CD14-positive monocyte (primary cell): ENCODE measurements at regions not wholly inside any gene's neighbourhood (a gene's known extent, or its start where the extent isn't known, plus 50 kb on each side); places are given as distances from the start of the nearest gene placed in this dataset.

Source experiments
- DNase-seq, 3 donors: peaks; one replicate each; pipeline ENCODE4 v3.0.0-alpha.2; 2011 to 2022
- H2AFZ ChIP-seq: 2 replicates; pipeline ENCODE4 v1.6.0; 2012; ENCODE audit warnings: mild to moderate bottlenecking, low read depth, low read length, inconsistent platforms; ENCODE audit not compliant: insufficient read depth, poor library complexity, severe bottlenecking
- H3K27ac ChIP-seq, 2 donors: 1 replicate in 1 of 2; 2 replicates in 1 of 2; pipeline ENCODE4 v1.5.1; 2012 to 2013; ENCODE audit warnings: low read length in 2 of 2, control low read depth in 1 of 2, inconsistent platforms in 1 of 2, low read depth in 1 of 2, mild to moderate bottlenecking in 1 of 2
- H3K27me3 ChIP-seq, 2 donors: one replicate each; pipeline versions ENCODE4 v1.6.0 to v1.6.1; 2011 to 2013; ENCODE audit warnings: low read length in 2 of 2; ENCODE audit not compliant: control insufficient read depth in 2 of 2, insufficient read depth in 2 of 2
- H3K36me3 ChIP-seq, 2 donors: replicated peaks in 1 of 2; 1 replicate in 1 of 2; 2 replicates in 1 of 2; pipeline versions ENCODE4 v1.5.1 to v1.6.1; 2012 to 2013; ENCODE audit warnings: low read length in 2 of 2, control low read depth in 1 of 2, inconsistent platforms in 1 of 2, mild to moderate bottlenecking in 1 of 2; ENCODE audit not compliant: insufficient read depth in 2 of 2, control insufficient read depth in 1 of 2
- H3K4me1 ChIP-seq, 2 donors: 1 replicate in 1 of 2; 2 replicates in 1 of 2; pipeline versions ENCODE4 v1.5.1 to v1.6.1; 2012 to 2013; ENCODE audit warnings: low read length in 2 of 2, control low read depth in 1 of 2, inconsistent platforms in 1 of 2, mild to moderate bottlenecking in 1 of 2, moderate library complexity in 1 of 2; ENCODE audit not compliant: insufficient read depth in 2 of 2, control insufficient read depth in 1 of 2
- H3K4me2 ChIP-seq: replicated peaks from 2 replicates; pipeline ENCODE3; 2012; ENCODE audit warnings: low read length, moderate library complexity, mild to moderate bottlenecking; ENCODE audit not compliant: poor library complexity, severe bottlenecking; ENCODE audit errors: extremely low read depth
- H3K4me3 ChIP-seq, 3 experiments: fragments of 200-600 bp in 1 of 3; sonication (generic) in 1 of 3; replicated peaks in 1 of 3; 1 replicate in 2 of 3; 2 replicates in 1 of 3; pipeline ENCODE4 v1.5.1; 2011 to 2013; ENCODE audit warnings: low read length in 3 of 3, mild to moderate bottlenecking in 3 of 3, control low read depth in 2 of 3, low read depth in 2 of 3, inconsistent platforms in 1 of 3, moderate library complexity in 1 of 3
- H3K79me2 ChIP-seq: 2 replicates; pipeline ENCODE4 v1.6.0; 2012; ENCODE audit warnings: mild to moderate bottlenecking, control low read depth, inconsistent platforms, low read length, moderate library complexity; ENCODE audit not compliant: insufficient read depth
- H3K9ac ChIP-seq: 2 replicates; pipeline ENCODE4 v1.6.0; 2017; ENCODE audit warnings: low read length, mild to moderate bottlenecking; ENCODE audit not compliant: insufficient read depth, poor library complexity, severe bottlenecking
- H3K9me3 ChIP-seq, 2 donors: replicated peaks in 1 of 2; 1 replicate in 1 of 2; 2 replicates in 1 of 2; pipeline versions ENCODE4 v1.5.1 to v1.6.1; 2012 to 2013; ENCODE audit warnings: low read length in 2 of 2, control low read depth in 1 of 2; ENCODE audit not compliant: control insufficient read depth in 1 of 2, insufficient read depth in 1 of 2
- H4K20me1 ChIP-seq: 2 replicates; pipeline ENCODE4 v1.6.0; 2012; ENCODE audit warnings: mild to moderate bottlenecking, low read length, control low read depth, moderate library complexity; ENCODE audit not compliant: insufficient read depth
- H3K27ac Mint-ChIP-seq, 7 donors: one replicate each; pipeline ENCODE4 v1.8.0; 2020; ENCODE audit warnings: mild to moderate bottlenecking in 7 of 7, mixed read lengths in 7 of 7, moderate library complexity in 6 of 7, inconsistent platforms in 2 of 7
- H3K27me3 Mint-ChIP-seq, 3 donors: one replicate each; pipeline ENCODE4 v1.8.0; 2021 to 2022; ENCODE audit warnings: low read depth in 3 of 3, mild to moderate bottlenecking in 3 of 3, mixed read lengths in 3 of 3, moderate library complexity in 3 of 3, inconsistent platforms in 1 of 3
- H3K36me3 Mint-ChIP-seq, 2 donors: one replicate each; pipeline ENCODE4 v1.8.0; 2020; ENCODE audit warnings: mixed read lengths in 2 of 2, inconsistent platforms in 1 of 2, mild to moderate bottlenecking in 1 of 2
- H3K4me1 Mint-ChIP-seq: one replicate; pipeline ENCODE4 v1.8.0; 2020; ENCODE audit warnings: mild to moderate bottlenecking, mixed read lengths
- H3K4me3 Mint-ChIP-seq, 2 donors: one replicate each; pipeline ENCODE4 v1.8.0; 2020; ENCODE audit warnings: mild to moderate bottlenecking in 2 of 2, mixed read lengths in 2 of 2, moderate library complexity in 1 of 2
- H3K9me3 Mint-ChIP-seq, 7 donors: one replicate each; pipeline ENCODE4 v1.8.0; 2020 to 2022; ENCODE audit warnings: mixed read lengths in 7 of 7, mild to moderate bottlenecking in 6 of 7, moderate library complexity in 6 of 7, inconsistent platforms in 2 of 7
- WGBS: methylation state at CpG from one replicate; pipeline ENCODE4 v1.1.5; 2013; ENCODE audit warnings: missing lambda C conversion rate; ENCODE audit not compliant: insufficient coverage; 5-methylcytosine and 5-hydroxymethylcytosine counted together
- intact Hi-C, 2 donors: fragments of 100-400 bp; cut with micrococcal nuclease; formaldehyde crosslinking; loops; one replicate each; pipeline versions ENCODE4 v1.15.0 to v1.15.1; 2023
- TF ChIP-seq, protein P1 (sequence below): fragments of 200-600 bp; IDR thresholded peaks from one replicate; pipeline ENCODE4 v1.8.0; 2022; ENCODE audit warnings: antibody characterized with exemption, mild to moderate bottlenecking

DNA sequence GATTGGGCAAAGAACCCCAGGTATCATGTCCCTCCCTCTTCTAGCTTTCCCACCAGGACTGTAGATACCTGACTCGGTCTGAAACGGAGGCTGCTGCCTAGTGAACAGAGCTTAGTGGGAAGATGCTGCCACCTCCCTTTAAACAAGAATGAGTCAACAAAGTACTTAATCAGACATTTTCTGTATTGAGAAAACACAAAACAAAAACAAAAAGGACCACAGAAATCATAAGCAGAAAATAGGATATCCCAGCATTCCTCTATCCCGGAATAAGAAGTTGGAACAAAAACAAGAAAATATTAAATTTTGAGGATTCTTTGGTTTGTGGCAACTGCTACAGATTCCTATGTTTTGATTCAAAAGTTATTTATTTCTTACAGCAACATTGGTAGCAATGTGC is 51.7 kb upstream of the COL8A1 start:
- Histone ChIP-seq H3K4me2 (no peak overlapping the region), H3K27me3 (no peaks in the 10 kb centered on the region), H3K36me3 (no peaks in the 10 kb centered on the region), H2AFZ (no peak overlapping the region), H3K4me1 (no peaks in the 10 kb centered on the region), H3K4me3 (no peak overlapping the region), H4K20me1 (no peaks in the 10 kb centered on the region), H3K9me3 (no peaks in the 10 kb centered on the region), H3K79me2 (no peaks in the 10 kb centered on the region), H3K27ac (no peak overlapping the region), H3K9ac (no peak overlapping the region)
- no CpG with 5 or more reads among the region's 3 CpGs for WGBS
- Mint-ChIP-seq H3K4me3 (no peak overlapping the region), H3K4me1 (no peaks in the 10 kb centered on the region), H3K36me3 (no peaks in the 10 kb centered on the region), H3K9me3 (peaks cover 0 to 3% (median 0%) of the 10 kb centered on the region in 7 donors), H3K27ac (no peak overlapping the region), H3K27me3 (peaks cover 0 to 3% (median 0%) of the 10 kb centered on the region in 3 donors)
- TF ChIP-seq, protein P1, sequence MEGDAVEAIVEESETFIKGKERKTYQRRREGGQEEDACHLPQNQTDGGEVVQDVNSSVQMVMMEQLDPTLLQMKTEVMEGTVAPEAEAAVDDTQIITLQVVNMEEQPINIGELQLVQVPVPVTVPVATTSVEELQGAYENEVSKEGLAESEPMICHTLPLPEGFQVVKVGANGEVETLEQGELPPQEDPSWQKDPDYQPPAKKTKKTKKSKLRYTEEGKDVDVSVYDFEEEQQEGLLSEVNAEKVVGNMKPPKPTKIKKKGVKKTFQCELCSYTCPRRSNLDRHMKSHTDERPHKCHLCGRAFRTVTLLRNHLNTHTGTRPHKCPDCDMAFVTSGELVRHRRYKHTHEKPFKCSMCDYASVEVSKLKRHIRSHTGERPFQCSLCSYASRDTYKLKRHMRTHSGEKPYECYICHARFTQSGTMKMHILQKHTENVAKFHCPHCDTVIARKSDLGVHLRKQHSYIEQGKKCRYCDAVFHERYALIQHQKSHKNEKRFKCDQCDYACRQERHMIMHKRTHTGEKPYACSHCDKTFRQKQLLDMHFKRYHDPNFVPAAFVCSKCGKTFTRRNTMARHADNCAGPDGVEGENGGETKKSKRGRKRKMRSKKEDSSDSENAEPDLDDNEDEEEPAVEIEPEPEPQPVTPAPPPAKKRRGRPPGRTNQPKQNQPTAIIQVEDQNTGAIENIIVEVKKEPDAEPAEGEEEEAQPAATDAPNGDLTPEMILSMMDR, result no peak
- no peak for DNase-seq
- intact Hi-C loops, result no loop called here

DNA sequence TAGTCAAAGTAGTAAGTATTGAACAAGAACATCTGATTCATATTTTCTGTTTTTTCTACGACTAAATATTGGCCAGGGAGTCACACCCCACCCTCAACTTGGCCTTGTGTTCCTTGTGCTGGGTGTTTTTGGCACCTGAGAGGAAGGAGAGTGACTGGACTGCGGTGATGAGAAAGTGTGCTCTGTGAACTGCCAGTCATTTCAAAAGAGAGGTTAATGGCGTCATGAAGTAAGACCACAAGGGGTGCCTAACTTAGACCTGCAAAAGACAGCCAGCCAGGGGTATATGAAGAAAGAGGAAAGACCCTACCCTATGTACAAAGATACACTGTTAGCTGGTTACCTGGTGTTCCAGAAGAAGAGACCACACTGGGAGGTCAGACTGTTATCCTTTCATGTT is 58.4 kb upstream of the COL8A1 start:
- intact Hi-C loops, result no loop called here
- no peaks in the 10 kb centered on the region for H3K36me3 Mint-ChIP-seq
- peaks cover 0 to 4% (median 2%) of the 10 kb centered on the region in 7 donors for H3K9me3 Mint-ChIP-seq
- Histone ChIP-seq H3K4me3 (no peak overlapping the region), H3K79me2 (no peaks in the 10 kb centered on the region), H3K4me1 (no peaks in the 10 kb centered on the region), H3K9me3 (no peaks in the 10 kb centered on the region), H3K9ac (no peak overlapping the region), H3K36me3 (no peaks in the 10 kb centered on the region), H3K4me2 (no peak overlapping the region), H4K20me1 (no peaks in the 10 kb centered on the region), H3K27me3 (no peaks in the 10 kb centered on the region), H2AFZ (no peak overlapping the region), H3K27ac (no peak overlapping the region)
- no peaks in the 10 kb centered on the region for H3K4me1 Mint-ChIP-seq
- H3K27me3 Mint-ChIP-seq, result peaks cover 0 to 1% (median 0%) of the 10 kb centered on the region in 3 donors
- H3K27ac Mint-ChIP-seq, result no peak overlapping the region
- DNase-seq, result no peak
- no peak overlapping the region for H3K4me3 Mint-ChIP-seq
- WGBS, result 100% methylated on average over 1 of the region's 3 CpGs
- TF ChIP-seq, protein P1, result no peak
